Osteocyte (in vitro differentiated cells): ENCODE measurements at regions not wholly inside any gene's neighbourhood (a gene's known extent, or its start where the extent isn't known, plus 50 kb on each side); places are given as distances from the start of the nearest gene placed in this dataset.
"Not testable (repeated sequence)": the region's sequence is repeated elsewhere in the genome, so short reads cannot be mapped to it uniquely, and the experiment has no call there.

ENCODE experiments used
- DNase-seq: peaks from one replicate; pipeline ENCODE4 v3.0.0; 2021; ENCODE audit warnings: mixed read lengths; ENCODE audit not compliant: unreplicated experiment; ENCODE audit errors: extremely low spot score
- H3K27ac Mint-ChIP-seq: one replicate; pipeline ENCODE4 v1.8.0; 2021; ENCODE audit warnings: mild to moderate bottlenecking, mixed read lengths; ENCODE audit not compliant: unreplicated experiment
- H3K27me3 Mint-ChIP-seq: one replicate; pipeline ENCODE4 v1.8.0; 2021; ENCODE audit warnings: mixed read lengths; ENCODE audit not compliant: unreplicated experiment
- H3K36me3 Mint-ChIP-seq: one replicate; pipeline ENCODE4 v1.8.0; 2021; ENCODE audit warnings: mixed read lengths; ENCODE audit not compliant: unreplicated experiment
- H3K4me1 Mint-ChIP-seq: one replicate; pipeline ENCODE4 v1.8.0; 2021; ENCODE audit warnings: mixed read lengths; ENCODE audit not compliant: unreplicated experiment
- H3K4me3 Mint-ChIP-seq: one replicate; pipeline ENCODE4 v1.8.0; 2021; ENCODE audit warnings: mild to moderate bottlenecking, moderate library complexity, mixed read lengths; ENCODE audit not compliant: unreplicated experiment
- H3K9me3 Mint-ChIP-seq: one replicate; pipeline ENCODE4 v1.8.0; 2021; ENCODE audit warnings: mixed read lengths; ENCODE audit not compliant: unreplicated experiment
- TF ChIP-seq, protein P1 (sequence below): fragments of 200-600 bp; sonication (generic); IDR thresholded peaks from 2 replicates; pipeline ENCODE4 v1.5.0; 2021; ENCODE audit warnings: antibody characterized with exemption, mild to moderate bottlenecking, moderate library complexity

- Mint-ChIP-seq H3K27me3 (no peaks in the 10 kb centered on the region), H3K4me3 (no peak overlapping the region), H3K27ac (no peak overlapping the region), H3K4me1 (no peaks in the 10 kb centered on the region), H3K9me3 (peaks cover 4% of the 10 kb centered on the region), H3K36me3 (no peaks in the 10 kb centered on the region)
- no peak for DNase-seq
- TF ChIP-seq, protein P1, sequence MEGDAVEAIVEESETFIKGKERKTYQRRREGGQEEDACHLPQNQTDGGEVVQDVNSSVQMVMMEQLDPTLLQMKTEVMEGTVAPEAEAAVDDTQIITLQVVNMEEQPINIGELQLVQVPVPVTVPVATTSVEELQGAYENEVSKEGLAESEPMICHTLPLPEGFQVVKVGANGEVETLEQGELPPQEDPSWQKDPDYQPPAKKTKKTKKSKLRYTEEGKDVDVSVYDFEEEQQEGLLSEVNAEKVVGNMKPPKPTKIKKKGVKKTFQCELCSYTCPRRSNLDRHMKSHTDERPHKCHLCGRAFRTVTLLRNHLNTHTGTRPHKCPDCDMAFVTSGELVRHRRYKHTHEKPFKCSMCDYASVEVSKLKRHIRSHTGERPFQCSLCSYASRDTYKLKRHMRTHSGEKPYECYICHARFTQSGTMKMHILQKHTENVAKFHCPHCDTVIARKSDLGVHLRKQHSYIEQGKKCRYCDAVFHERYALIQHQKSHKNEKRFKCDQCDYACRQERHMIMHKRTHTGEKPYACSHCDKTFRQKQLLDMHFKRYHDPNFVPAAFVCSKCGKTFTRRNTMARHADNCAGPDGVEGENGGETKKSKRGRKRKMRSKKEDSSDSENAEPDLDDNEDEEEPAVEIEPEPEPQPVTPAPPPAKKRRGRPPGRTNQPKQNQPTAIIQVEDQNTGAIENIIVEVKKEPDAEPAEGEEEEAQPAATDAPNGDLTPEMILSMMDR = no peak
Measured at GRCh38 chr10:64573623-64574325, 1052.6 kb downstream of the REEP3 start.

- DNase-seq = no peak
- H3K9me3 Mint-ChIP-seq = peaks cover 4% of the 10 kb centered on the region
- TF ChIP-seq, protein P1 = no peak
Measured at GRCh38 chr10:64574371-64574770, 1053.2 kb downstream of the REEP3 start.

DNA sequence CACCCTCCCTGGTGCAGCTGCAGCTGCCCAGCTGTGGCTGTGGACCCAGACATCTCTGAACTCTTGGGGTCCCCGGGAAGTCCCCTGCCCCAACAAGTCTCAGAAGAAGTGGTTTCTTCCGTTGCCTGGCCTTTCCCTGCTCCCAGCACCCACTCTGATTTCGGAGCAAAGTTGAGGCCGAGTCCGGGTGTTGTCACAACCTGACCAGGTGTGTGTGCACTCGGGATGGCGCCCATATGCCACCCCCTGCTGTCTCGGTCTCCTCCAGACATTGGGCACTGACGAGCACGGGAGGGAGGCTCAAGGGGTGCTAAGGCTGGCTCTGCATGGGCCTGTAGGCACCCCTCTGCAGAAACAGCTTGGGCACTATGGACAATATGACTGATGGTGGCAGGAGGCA lies 1055.3 kb downstream of the REEP3 start:
- DNase-seq = no peak
- TF ChIP-seq, protein P1 = no peak
- no peaks in the 10 kb centered on the region for H3K27me3 Mint-ChIP-seq
- H3K9me3 Mint-ChIP-seq = peaks cover under 1% of the 10 kb centered on the region
- no peak overlapping the region for H3K4me3 Mint-ChIP-seq
- no peak overlapping the region for H3K27ac Mint-ChIP-seq
- no peaks in the 10 kb centered on the region for H3K36me3 Mint-ChIP-seq
- H3K4me1 Mint-ChIP-seq = no peaks in the 10 kb centered on the region

More at GRCh38 chr10:64574371-64574770, 1053.2 kb downstream of the REEP3 start:
- no peaks in the 10 kb centered on the region for H3K27me3 Mint-ChIP-seq
- H3K4me1 Mint-ChIP-seq = no peaks in the 10 kb centered on the region
- no peak overlapping the region for H3K27ac Mint-ChIP-seq
- no peak overlapping the region for H3K4me3 Mint-ChIP-seq
- no peaks in the 10 kb centered on the region for H3K36me3 Mint-ChIP-seq

DNA sequence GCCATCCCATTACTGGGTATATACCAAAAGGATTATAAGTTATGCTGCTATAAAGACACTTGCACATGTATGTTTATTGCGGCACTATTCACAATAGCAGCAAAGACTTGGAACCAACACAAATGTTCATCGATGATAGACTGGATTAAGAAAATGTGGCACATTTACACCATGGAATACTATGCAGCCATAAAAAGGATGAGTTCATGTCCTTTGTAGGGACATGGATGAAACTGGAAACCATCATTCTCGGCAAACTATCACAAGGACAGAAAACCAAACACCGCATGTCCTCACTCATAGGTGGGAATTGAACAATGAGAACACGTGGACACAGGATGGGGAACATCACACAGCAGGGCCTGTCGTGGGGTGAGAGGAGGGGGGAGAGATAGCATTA lies 1057.6 kb downstream of the REEP3 start:
- DNase-seq, H3K4me1 Mint-ChIP-seq, H3K9me3 Mint-ChIP-seq, H3K27ac Mint-ChIP-seq, H3K36me3 Mint-ChIP-seq, H3K27me3 Mint-ChIP-seq, H3K4me3 Mint-ChIP-seq: not testable (repeated sequence)

GRCh38 chr10:64586934-64587503 lies 1065.8 kb downstream of the REEP3 start:
- peaks cover 8% of the 10 kb centered on the region for H3K9me3 Mint-ChIP-seq
- H3K4me1 Mint-ChIP-seq = no peaks in the 10 kb centered on the region
- no peaks in the 10 kb centered on the region for H3K36me3 Mint-ChIP-seq
- no peak overlapping the region for H3K27ac Mint-ChIP-seq
- no peaks in the 10 kb centered on the region for H3K27me3 Mint-ChIP-seq
- no peak for DNase-seq
- no peak overlapping the region for H3K4me3 Mint-ChIP-seq
- TF ChIP-seq, protein P1 = no peak
